HTR-8/SVneo (cell line): ENCODE measurements at regions not wholly inside any gene's neighbourhood (a gene's known extent, or its start where the extent isn't known, plus 50 kb on each side); places are given as distances from the start of the nearest gene placed in this dataset.

ENCODE experiments used
- DNase-seq: peaks from one replicate; pipeline ENCODE4 v3.0.0; 2011; ENCODE audit warnings: low spot score, mixed read lengths; ENCODE audit not compliant: insufficient read length
- FAIRE-seq: peaks from 2 replicates; lab custom pipeline; 2011; peaks lifted over from hg19 to GRCh38; lab: Jason Lieb, UNC

DNA sequence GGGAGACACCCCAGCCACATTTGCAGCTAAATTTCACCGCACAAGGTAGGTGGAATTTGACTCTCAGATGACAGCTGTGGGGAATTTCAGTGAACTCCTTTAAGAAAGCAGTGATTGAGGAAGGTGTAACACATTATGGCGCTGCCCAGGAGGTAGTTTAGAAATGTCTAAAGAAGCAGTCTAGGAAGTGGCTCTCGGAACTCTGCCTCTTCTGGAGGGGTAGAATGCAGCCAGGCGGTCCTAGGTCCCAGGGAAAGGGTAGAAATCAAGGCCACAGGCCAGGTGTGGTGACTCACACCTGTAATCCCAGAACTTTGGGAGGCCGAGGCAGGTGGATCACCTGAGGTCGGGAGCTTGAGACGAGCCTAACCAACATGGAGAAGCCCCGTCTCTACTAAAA lies 179.0 kb upstream of the HAAO start:
- DNase-seq, result no peak
- no peak for FAIRE-seq

DNA sequence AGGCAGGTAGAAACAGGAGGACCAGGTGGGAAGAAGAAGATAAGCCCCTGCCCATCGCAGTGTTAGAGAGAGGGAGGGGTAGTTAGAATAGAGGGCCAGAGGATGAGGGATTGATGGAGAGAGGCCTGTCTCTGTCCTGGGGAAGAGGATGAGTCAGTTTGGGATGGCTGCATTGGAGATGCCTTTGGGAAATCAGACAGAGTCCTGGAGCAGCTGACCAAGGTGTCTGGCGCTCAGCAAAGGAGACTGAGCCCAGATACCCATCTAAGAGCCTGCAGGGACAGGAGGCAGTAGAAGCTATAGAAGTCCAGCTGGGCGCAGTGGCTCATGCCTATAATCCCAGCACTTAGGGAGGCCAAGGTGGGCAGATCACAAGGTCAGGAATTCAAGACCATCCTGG lies 177.8 kb upstream of the HAAO start:
- no peak for DNase-seq
- no peak for FAIRE-seq

DNA sequence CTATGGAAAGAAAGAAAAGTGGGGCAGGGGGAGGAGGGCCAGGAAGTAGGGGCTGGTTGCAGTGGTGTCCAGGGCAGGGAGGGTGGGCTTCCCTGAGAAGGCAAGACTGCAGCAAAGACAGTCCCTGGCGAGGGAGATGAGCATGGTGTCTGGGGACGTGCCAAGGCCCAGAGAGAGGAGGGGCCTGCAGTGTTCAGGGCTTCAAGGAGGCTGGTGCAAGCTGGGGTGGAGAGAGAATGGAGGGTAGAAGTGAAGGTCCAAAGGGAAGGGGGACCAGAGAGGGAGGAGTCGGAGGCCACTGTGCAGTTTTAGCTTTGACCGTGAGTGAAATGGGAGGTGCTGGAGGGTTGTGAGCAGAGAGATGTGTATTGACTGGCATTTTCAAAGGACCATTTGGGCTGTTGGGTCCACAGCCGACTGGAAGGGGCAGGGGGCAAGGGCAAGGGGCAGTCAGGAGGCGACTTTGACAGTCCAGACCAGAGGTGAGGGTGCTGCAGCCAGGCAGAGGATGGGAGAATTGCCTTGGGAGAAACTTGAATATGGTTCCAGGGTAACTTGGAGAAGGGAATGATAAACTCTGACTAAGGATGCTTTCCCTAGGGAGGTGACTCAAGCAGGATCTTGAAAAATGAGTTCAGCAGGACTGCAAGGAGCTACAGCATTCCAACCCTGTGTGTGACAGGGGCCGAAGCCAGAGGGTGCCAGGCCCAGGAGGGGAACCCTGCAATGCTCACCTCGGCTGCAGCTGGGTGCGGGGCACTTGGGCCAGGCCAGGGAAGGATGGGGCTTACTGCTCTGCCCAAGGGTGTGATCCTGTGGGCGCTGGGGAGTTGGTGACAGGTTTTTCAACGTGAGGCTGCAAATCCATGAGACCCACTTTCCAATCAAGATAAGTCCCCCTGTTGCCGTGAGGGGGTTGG lies 177.1 kb upstream of the HAAO start:
- FAIRE-seq (no peak), DNase-seq (peak; percentile 50)

DNA sequence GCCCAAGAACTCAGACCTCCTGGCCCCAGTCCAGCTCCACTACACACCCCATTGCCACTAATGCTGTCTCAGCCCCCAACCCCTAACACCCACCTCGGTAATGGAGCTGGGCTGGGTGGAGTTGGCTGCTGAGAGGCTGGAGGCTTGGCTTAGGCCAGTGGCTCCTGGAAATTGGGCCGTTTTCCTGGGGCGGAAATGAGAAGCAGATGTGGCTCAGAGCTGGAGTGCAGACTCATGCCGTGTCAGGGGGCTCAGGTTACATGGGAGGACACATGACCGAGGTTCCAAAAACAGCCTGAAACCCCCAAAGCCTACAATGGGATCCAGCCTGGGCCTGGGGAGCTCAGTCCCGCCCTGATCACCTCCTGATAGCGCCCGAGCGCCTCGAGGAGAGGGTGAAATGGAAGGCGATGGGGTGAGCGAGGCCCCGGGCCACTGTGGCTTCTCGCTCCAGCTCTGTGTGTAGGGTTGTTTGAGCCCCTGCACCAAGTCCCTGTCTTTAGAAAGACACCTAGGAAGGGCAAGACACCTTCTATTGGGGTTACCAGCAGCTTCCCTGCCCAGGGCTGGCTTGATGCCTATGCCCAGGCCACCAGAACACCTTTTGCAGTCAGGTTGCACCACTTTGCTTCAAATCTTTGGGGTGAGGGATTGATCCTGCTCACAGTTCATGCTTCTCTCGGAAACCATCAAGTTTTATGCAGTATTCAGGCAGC lies 175.7 kb upstream of the HAAO start:
- DNase-seq, result no peak
- no peak for FAIRE-seq

DNA sequence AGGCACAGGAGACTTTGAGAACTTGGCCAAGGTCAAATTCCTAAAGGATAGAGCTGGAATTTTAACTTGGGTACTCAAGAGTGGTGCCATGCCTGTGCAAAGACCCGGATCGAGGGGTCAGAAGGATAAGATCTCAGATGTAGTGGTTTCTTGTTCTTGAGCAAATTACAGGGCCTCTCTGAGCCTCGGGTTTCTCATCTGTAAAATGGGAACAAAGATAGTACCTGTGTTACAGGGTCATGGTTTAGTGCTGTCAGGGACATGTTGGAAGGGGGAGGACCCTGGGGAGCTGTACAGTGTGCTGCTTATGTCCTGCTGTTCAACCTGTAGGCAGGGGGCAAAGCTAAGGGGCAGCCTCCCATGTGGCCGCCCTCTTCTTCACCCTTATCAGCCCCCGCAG lies 173.5 kb upstream of the HAAO start:
- DNase-seq, result no peak
- FAIRE-seq, result no peak

DNA sequence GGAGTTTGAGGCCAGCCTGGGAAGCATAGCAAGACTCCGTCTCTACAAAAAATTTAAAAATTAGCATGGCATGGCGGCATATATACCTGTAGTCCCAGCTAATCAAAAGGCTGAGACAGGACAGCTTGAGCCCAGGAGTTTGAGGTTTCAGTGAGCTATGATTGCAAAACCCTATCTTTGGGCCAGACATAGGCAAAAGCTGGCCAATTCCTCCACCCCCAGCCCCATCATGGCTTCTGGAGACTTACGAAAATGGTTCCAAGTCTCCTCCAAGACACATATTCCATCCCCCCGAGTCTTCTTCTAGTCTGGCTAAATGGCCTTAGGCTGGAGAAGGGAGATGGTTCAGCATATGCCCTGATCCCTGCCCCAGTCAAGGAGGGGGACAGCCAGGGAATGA lies 172.8 kb upstream of the HAAO start:
- DNase-seq, result no peak
- FAIRE-seq, result no peak

DNA sequence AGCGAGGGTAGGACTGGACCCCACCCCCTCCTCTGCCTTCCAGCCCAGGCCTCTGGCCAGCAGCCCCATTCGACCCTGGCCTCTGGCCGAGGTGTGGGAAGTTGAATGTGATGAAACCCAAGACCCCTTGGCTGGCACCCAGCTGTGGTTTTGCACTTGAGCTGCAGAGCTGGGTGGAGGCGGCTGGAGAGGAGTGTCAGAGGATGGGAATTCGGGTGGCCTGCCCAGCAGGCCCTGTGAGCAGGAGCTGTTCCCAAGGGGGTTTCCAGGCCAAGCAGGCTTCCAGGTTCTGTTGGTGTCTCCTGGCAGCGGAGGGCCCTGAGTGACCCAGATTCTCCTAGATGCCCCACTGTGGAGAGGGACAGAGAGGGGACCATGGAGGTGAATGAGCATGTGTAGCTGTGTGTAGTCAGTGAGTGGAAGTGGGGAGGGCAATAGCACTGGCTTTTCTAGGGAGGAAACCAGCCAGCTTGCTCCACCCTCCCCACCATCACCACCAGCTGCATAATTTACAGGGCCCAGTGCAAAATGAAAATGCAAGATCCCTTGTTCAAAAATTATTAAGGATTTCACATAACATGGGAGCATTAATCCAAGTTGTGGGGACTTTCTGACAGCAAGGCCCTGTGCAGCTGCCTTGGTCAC lies 172.2 kb upstream of the HAAO start:
- DNase-seq (peak; percentile 92), FAIRE-seq (peak; percentile 67)

DNA sequence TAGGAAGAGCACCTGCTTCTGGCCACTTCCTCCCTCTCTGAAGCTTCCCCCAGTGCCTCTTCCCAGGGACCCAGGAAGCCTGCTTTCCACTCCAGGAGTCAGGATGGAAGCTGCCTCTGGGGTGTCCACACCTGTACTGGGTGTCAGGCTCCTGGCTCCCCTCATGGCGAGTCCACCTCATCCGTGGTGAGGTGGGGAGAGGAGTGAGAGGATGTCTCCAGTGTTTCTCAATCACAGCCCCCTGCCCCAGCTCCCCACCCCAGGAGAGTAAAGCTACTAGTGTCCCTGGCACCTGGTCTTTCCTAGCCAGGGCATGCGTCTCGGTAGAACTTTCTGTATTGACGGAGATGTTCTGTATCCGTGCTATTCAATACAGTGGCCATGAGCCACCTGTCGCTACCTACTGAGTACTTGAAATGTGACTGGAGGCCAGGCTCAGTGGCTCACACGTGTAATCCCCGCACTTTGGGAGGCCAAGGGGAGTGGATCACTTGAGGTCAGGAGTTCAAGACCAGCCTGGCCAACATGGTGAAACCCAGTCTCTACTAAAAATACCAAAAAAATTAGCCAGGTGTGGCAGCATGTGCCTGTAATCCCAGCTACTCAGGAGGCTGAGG lies 171.2 kb upstream of the HAAO start:
- no peak for DNase-seq
- FAIRE-seq, result no peak

DNA sequence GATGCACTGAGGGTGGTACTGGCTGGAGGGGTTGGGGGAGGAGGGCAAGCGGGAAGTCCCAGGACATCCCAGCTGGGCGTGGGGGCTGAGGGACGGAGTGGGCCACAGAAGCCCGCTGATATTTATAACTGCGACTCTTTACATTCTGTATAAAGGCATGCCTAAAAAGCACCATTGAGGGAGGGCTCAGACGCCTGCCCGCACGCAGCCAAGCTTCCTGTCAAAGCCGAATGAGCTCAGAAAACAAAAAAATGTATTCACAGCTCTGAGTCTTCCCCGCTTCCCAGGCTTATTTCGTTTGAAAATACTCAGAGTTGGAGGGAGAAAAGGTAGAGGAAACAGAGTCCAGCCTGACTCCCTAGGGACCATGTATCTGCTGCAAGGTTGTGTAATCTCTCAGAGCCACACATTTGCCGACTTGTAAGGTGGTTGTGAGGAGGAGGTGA lies 170.1 kb upstream of the HAAO start:
- DNase-seq (no peak), FAIRE-seq (no peak)

DNA sequence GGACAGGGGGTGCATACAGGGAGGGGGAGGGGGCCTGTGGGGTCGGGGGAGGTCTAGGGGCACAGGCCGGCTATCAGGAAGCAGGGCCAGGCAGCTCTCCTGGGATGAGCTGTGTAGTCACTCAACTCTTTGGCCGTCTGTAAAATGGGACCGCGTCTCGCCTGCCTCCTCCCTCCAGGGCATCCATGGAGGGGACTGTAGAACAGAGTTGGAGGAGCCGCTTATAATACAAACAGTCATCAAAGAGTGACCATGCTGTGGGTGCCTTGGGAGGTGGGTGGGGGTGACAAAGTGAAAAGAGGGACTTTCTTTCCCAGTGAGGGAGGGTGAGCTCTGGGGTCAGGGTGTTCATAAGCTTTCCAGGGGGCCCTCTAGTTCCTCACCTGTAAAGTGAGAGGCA lies 169.6 kb upstream of the HAAO start:
- FAIRE-seq (no peak), DNase-seq (no peak)

DNA sequence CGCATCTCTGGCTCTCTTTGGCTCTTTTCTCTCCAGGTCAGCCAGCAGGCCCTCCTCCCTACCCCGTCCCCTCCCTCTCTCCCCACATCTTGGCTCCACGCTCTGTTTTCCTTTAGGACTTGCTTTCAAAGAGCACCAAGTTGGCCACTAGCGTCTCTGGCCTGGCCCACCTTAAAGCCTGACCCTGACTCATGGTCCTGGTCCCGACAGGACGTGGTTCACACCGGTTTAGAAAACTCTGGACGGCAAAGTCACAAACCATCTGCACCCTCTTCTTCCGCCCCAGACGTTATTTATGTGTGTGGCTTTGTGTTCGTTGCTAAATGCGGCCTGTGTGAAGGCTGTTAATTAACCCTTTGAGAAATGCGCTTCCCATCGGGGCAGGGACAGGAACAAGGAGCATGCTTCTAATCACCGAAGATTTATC lies 169.0 kb upstream of the HAAO start:
- FAIRE-seq (no peak), DNase-seq (no peak)

DNA sequence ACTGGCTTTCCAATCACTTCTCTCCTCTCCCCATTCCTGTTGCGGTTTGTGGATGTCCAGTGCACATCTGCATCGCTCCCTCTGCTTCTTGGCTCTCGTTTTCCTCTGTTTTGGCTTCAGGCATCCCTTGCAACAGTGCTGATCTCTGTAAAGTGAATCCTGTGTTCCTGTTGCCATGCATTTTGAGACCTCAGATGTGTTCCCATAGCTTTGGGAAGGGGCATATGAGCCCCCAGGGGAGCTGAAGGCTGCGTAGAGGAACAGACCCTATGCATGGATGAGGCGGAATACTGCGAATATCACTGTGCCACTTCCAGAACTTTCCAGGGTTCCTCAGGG lies 168.4 kb upstream of the HAAO start:
- DNase-seq, result no peak
- FAIRE-seq, result no peak

DNA sequence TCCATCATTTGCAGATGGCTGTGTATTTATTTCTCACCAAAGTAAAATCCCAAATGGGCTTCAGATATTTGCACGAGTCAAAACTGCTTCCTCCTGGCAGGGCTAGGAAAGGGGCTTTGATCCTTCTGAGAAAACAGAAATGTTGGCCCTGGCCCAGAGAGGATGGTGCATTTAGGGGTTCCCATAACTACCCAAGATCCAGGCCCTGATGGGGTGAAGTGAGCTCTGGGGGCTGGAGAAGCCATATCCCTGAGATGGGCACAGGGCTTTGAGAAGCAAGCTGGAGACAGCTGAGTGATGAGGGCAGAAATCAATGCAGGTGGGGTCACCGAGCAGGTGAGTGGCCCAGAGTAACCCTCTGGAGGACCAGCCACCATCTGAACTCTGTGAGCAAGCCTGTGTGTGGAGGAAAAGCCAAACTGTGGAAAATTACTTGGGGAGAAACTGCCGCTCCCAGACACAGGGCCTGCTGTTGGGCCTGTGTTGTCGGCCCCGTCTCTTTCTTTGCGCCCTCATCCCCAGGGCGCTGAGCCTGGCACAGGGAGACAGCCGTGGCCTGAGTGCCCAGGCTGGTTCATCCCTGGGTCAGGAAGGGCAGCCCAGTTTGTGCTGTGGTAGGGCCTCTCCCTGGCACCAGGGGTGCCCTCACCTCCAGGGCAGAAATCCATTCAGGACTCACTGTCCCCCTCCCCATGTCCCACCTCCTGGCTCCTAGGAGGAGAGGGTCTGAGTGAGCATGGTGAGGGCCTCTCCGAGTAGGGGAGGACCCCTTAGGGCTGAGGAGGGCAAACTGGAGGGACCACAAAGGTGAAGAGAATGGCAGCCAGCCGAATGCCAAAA lies 167.8 kb upstream of the HAAO start:
- FAIRE-seq, result no peak
- no peak for DNase-seq

DNA sequence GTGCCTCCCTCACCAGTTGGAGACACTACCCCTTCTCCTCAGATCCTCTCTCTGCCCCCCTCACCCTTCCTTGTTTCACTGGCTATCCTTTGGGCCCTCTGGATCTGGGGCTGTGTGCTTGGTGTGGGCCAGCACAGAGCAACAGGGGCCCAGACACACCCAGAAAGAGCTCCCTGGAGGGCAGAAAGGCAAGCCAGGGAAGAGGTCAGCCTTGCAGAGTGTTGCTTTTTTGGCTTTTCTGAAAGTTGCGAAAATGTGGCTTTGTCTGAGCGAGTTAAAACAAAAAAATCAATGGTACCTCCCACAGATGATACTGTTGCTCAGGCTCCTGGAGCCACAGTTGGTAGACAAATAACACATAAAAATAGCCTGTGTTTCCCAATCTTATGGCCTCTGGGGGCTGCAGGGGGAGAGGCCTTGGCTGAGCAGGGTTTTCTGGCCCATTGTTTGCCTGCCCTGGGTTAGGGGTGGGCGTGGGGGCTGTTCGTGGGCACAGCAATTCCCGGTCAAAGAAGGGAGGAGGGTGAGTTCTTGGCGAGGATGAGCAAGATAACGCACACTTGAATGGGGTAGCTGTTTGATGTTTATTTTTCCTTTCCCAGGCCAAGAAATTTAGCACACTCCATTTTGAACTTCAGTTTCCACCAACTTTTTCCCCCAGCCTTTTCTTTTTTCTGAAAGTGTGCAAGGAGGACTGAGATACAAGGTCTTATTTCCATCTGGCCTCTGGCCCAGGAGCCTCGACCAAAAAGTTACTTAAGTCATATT lies 167.0 kb upstream of the HAAO start:
- DNase-seq (no peak), FAIRE-seq (no peak)

DNA sequence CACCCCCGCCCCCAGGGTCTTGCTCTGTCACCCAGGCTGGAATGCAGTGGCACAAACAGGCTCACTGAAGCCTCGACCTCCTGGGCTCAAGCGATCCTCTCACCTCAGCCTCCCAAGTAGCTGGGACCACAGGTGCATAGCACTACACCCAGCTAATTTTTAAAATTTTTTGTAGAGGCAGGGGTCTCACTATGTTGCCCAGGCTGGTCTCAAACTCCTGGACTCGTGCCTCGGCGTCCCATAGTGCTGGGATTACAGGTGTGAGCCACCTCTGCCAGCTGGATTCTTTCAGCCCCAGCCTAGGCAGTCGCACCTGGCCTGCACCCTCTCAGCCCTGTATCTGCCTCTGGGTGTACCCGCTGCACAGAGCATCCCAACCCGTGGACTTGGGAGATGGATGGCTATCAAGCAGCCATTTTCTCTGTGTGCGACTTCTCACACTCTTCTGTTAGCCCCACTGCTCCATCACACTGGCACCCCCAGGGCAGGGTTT lies 166.4 kb upstream of the HAAO start:
- FAIRE-seq, result no peak
- no peak for DNase-seq

DNA sequence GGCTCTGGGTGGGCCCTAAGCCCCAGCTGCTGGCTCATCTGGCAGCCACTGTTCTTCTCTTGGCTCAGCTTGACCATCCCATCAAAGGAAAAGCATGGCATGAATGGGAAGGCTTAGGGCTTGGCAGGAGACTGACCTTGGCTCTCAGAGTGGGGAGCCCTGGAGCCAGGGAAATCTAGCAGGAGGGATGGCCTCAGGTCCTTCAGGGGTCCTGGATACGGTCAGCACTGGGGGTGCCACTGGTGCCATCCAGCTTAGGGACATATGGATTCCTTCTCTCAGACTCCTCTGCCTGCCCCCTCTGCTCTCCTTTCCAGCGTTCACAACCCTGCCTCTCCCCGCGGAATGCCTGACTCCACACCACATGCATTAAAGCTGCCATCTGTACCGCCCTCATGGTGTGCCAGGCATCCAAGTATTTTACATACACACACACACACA lies 165.5 kb upstream of the HAAO start:
- FAIRE-seq, result no peak
- no peak for DNase-seq

DNA sequence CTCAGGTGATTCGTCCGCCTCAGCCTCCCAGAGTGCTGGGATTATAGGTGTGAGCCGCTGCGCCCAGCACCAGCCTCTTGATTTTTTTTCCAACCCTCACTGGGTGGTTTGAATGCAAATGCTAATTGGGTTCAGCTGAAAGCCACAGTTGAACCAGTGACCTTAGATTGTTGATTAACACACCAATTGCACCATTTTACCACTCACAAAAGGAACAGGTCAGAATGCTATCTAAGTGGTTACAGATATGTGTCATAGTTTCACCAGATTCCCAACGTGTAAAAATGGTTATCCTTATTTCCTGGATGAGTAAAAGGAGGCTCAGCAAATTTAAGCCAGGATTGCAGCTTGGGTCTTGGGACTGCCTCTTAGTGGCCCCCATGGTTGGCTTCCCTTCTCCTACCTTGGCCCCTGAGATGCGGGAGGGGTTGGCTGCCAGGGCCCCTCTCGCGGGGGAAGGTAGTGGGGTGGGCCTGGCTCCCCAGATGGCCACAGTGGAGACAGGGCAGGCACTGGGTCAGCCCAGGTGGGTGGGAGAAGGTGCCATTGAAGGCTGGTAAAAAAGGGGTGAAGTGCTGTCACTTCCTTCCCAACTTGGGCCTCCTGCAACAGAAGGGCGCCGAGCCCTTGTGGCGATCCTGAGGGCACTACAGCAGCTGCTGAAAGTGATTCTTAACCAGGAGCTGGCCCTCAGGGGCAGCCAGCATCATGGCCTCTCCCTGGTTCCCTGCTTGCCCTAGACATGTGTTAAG lies 164.9 kb upstream of the HAAO start:
- FAIRE-seq, result no peak

More for the DNA sequence above, 164.9 kb upstream of the HAAO start:
- DNase-seq, result no peak
